HL-60 (cell line): ENCODE measurements at regions not wholly inside any gene's neighbourhood (a gene's known extent, or its start where the extent isn't known, plus 50 kb on each side); places are given as distances from the start of the nearest gene placed in this dataset.

Source experiments
- POLR2AphosphoS5 ChIP-seq: IDR thresholded peaks from 2 replicates; pipeline ENCODE4 v1.6.1; 2012; ENCODE audit warnings: low read depth
- TF ChIP-seq, protein P1 (sequence below): IDR thresholded peaks from one replicate; pipeline ENCODE4 v1.5.1; 2011; ENCODE audit warnings: low read length, control low read depth, inconsistent platforms; ENCODE audit not compliant: insufficient read depth

DNA sequence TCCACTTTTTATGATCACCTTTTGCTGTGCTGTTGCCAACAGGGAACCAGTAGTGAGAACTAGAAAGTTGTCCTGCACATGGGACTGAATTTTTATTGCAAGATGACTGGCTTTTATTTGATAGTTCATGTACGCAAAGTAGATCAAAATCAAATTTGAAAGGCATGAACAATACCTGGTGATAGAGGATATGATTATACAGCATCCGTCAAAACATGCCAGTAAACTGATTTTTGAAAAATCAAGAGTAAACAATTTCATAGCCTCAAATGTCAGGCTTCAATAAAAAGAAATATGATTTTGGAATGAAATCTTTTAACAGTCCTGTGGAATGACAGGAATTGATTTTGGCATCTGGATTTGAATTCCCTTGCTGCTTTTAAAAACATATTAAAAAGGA lies 219.6 kb upstream of the LRRN1 start:
- TF ChIP-seq, protein P1, sequence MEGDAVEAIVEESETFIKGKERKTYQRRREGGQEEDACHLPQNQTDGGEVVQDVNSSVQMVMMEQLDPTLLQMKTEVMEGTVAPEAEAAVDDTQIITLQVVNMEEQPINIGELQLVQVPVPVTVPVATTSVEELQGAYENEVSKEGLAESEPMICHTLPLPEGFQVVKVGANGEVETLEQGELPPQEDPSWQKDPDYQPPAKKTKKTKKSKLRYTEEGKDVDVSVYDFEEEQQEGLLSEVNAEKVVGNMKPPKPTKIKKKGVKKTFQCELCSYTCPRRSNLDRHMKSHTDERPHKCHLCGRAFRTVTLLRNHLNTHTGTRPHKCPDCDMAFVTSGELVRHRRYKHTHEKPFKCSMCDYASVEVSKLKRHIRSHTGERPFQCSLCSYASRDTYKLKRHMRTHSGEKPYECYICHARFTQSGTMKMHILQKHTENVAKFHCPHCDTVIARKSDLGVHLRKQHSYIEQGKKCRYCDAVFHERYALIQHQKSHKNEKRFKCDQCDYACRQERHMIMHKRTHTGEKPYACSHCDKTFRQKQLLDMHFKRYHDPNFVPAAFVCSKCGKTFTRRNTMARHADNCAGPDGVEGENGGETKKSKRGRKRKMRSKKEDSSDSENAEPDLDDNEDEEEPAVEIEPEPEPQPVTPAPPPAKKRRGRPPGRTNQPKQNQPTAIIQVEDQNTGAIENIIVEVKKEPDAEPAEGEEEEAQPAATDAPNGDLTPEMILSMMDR: no peak
- no peak for TF ChIP-seq POLR2AphosphoS5
